Posterior vena cava (tissue), 2 donors: ENCODE measurements at regions not wholly inside any gene's neighbourhood (a gene's known extent, or its start where the extent isn't known, plus 50 kb on each side); places are given as distances from the start of the nearest gene placed in this dataset.

Source experiments
- DNase-seq: peaks from one replicate; pipeline ENCODE4 v3.0.0-alpha.2; 2020; ENCODE audit warnings: low spot score
- intact Hi-C, 2 donors: fragments of 100-400 bp; cut with DNase I; formaldehyde crosslinking; loops; one replicate each; pipeline versions ENCODE4 v1.14.1 to v1.14.2; 2022 to 2023
- donor health status: DM: yes; HTN: yes; CAD: no.
- donor health status: DM: yes; HTN: yes; CAD: no.

- intact Hi-C loops, result no loop called here
- no peak for DNase-seq
Measured at GRCh38 chr2:206886696-206887095, 52.6 kb upstream of the CPO start.

- no peak for DNase-seq
Measured at GRCh38 chr2:206887745-206888144, 51.6 kb upstream of the CPO start.

More at GRCh38 chr2:206887745-206888144, 51.6 kb upstream of the CPO start:
- intact Hi-C loops, result no loop called here
